GM18502 (cell line): ENCODE measurements at regions not wholly inside any gene's neighbourhood (a gene's known extent, or its start where the extent isn't known, plus 50 kb on each side); places are given as distances from the start of the nearest gene placed in this dataset.

Experiments
- ATAC-seq: cut with Tn5 transposase; IDR thresholded peaks from one replicate; pipeline ENCODE4 v1.9.1; 2021; ENCODE audit warnings: mild to moderate bottlenecking; ENCODE audit not compliant: unreplicated experiment, poor library complexity

DNA sequence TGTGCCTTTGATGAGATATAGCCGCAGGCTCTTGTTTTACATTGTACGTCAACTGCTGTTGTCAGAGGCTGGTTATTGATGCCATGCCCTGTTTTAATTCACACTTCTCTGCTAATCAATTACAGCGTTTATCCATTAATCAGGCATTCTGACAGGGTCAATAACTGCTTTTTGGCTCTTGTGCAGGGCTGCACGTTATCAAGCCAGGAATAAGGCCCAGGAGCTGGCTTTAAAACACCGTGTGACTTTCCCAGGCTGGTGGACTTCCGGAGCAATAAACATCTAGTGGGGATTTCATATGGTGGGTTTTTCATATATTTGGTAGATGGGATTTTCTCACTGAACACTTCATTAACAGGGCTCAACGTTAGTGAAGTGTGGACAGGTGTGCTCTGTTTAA, 221.7 kb downstream of the TM9SF2 start:
- no peak for ATAC-seq

GRCh38 chr13:99722338-99722818, 221.1 kb downstream of the TM9SF2 start:
- no peak for ATAC-seq

DNA sequence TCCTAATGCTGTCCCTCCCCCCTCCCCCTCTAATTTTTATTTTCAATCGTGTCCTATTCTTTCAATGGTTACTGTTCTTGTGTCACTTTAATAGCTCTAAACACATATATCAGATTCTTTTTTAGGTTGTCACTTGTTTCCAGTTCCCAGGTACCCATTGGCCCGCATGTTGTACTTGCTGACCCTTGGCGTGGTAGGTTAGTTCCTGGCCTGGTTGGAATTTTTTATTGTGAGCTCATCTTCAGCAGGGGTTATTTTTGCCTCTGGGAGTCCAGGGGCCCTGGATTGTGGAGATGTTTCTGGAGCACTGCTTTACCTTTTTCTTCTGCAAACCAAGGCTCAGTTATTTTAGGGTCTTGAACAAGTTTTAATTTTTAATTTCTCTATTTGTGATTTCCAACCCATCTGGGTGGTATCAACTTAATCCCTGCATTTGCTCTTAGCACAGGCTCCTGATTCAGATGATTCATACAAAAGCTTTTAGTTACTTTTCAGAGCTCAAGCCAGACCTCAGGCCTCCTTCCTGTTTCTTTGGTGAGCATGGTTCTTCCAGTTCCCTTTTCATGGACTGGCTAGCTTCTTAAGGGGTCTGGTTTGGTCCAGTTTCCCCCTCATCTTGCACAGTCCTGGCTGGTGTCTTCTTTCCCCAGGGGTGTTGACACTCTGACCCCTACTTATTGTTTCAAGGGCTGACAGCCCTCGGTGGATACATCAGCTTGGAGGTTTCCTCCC, 220.5 kb downstream of the TM9SF2 start:
- no peak for ATAC-seq

GRCh38 chr13:99717959-99718674, 216.8 kb downstream of the TM9SF2 start:
- ATAC-seq = no peak

DNA sequence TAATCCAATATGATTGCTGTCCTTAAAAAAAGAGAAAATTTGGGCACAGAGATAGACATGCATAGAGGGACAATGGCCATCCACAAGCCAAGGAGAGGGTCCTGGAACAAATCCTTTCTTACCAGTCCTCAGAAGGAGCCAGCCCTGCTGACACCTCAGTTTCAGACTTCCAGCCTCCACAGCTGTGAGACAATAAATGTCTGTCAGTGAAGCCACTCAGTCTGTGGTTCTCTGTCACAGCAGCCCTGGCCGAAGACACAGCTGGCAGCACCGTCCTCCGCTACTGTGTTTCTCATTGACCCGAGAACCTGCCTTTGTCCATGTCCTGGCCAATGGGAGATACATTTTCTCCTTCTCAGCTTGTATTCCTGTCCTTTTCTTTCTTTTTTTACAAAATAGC, 207.9 kb downstream of the TM9SF2 start:
- ATAC-seq = no peak

GRCh38 chr13:99704390-99704789, 203.1 kb downstream of the TM9SF2 start:
- no peak for ATAC-seq

DNA sequence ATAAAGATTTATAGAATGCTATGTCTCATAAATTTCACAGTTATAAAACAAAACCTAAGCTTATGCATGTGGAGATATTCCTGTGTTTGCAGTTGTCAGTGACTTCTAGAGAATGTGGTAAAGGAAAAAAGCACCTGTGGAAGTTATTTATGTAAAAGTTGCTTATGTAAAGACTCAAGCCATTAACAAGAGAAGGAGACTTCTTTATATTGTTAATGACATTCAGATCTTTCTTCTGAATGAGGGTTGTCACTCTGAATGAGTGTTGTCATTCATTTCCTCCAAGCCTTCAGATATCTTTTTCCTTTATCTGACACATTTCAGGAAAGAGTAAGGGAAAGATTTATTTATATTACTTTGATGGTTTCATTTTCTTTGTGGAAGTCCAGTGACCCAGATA, 202.6 kb downstream of the TM9SF2 start:
- ATAC-seq = no peak

DNA sequence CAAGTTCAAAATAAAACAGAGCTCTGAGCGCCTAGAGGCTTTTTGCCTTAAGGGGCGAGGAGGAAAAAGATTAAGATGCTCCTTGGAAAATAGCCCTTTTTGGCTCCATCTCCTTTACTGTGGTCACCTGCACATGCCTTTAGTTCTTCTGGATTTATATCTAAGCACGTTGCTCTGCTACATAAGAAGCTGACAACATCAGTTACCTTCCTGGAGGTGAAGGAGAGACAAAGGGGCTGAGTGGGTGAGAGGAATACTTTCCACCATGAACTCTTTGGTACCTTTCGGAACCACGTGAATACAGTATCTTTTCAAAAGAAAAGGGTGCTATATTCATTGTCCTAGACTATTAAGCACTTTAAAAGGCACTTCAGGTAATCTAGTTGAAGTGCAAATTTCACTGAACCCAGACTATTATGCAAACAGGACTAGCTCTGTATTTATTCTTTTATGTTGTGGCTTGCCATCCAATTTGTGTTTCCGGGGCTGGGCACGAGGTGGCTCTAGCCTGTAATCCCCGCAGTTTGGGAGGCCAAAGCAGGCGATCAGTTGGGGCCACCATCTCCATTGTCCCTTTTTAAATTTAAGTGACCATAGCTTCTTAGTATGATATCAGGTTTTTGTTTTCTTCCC, 201.5 kb downstream of the TM9SF2 start:
- ATAC-seq = no peak

DNA sequence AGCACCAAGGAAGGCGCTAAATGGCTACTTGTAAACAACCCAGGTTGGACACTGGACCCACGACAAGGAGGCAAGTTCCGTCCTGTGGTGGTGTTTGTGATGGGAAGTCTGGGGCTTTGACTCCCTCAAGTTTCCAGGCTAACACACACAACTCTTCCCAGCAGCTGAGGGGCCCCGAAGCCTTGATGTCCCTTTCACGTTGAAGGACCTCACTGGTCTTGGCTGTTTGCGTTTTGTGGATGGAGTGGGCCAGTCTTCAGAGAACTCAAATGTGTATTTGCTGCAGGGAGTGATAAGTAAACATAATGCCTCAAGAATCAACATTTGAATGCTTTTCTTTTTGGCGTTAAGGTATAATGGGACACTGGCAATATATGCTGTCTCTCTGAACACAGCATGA, 199.2 kb downstream of the TM9SF2 start:
- no peak for ATAC-seq

DNA sequence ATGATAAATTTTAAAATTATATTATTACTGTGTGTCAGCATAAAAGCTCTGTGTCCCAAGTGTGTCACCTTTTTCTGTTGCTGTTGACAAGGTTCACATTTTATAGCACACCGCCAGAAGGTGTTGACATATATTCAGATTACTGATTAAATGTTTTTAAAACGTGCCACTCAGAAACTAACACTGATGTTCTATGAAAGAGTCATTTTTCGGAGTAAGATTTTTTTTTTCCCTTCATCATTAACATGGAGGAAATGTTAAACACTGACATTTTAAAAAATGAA, 197.5 kb downstream of the TM9SF2 start:
- ATAC-seq = no peak

DNA sequence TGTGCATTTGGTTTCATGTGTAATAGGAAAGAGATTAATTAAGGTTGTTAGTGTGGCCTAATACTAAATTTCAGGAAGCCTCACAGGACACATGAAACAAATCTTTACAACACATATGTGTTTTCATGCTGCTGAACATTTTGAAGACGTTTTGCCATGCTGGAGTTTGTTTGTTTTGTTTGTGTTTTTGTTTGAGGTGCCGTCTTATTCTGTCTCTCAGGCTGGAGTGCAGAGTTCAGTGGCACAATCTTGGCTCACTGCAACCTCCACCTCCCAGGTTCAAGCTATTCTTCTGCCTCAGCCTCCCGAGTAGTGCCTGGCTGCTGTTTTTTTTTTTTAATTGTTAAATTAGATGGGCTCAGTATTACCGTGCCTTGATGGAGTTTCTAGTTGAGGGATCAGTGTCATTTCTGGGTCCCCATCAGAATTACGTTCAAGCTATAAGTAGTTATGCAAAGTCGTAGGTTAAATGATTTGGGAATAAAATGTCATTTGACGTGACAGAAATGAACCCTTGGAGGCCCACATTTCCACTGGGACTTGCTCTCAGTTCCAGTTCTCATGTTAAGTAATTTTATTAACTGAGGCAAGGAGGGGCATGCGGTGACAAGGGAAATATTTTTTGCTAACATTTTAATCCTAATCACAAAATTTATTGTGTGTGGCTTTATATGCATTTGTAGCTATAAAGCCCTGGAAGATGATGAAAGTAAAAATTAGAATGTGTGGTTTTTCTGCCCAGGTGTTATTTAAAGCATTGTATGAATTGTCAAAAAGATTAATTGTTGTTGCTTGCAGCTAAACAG, 196.9 kb downstream of the TM9SF2 start:
- ATAC-seq = no peak

GRCh38 chr13:99695857-99696256, 194.6 kb downstream of the TM9SF2 start:
- no peak for ATAC-seq

- ATAC-seq = no peak
Observed at GRCh38 chr13:99693852-99694611, 192.8 kb downstream of the TM9SF2 start.

DNA sequence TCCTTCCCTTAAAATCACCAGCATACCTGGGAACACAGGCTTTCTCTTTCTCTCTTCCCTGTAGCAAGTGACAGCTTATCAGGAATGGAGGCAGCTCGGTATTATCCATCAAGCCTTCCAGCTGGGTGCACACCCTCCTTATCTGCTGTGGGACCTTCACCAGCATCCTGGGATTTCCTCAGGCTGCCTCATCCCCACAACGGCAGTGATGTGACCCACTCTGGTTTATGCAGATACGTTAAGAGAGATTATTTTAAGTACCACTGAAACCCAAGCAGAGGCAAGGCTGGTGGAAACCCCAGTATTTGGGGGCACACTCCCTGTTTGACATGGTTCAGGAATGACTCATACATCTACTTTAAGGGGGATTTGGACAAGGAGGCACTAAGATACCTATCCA, 192.1 kb downstream of the TM9SF2 start:
- no peak for ATAC-seq

GRCh38 chr13:99692854-99693253, 191.6 kb downstream of the TM9SF2 start:
- ATAC-seq = no peak

GRCh38 chr13:99691552-99691951, 190.3 kb downstream of the TM9SF2 start:
- ATAC-seq = no peak

GRCh38 chr13:99690426-99691174, 189.3 kb downstream of the TM9SF2 start:
- ATAC-seq = no peak

DNA sequence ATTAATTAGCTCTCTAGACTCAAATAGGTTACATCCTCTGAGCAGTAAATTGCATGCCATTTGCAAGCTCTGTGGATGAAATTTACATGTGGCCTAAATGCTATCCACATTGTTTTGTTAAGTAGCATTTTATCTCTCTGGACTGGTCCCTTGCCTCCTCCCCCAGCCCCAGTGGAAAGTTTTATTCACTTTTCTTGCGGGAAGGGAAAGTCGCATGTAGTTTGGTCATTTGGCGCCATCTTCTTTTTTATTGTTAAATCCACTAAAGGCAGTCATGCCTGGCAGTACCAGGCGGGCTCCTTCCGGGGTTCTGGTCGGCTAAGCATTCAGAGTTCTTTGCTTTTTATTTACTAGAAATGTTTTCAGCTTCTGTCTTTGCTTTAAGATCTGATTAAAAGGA, 188.7 kb downstream of the TM9SF2 start:
- ATAC-seq = no peak

GRCh38 chr13:99688776-99689175, 187.5 kb downstream of the TM9SF2 start:
- no peak for ATAC-seq
